Gastroesophageal sphincter (tissue), 3 donors: ENCODE measurements at regions not wholly inside any gene's neighbourhood (a gene's known extent, or its start where the extent isn't known, plus 50 kb on each side); places are given as distances from the start of the nearest gene placed in this dataset.

Experiments
- POLR2A ChIP-seq, 2 donors: fragments of 450-650 bp; IDR thresholded peaks; one replicate each; pipeline ENCODE4 v1.6.1; 2017; ENCODE audit warnings: antibody characterized with exemption in 2 of 2, mild to moderate bottlenecking in 2 of 2, moderate library complexity in 1 of 2
- TF ChIP-seq, protein P1 (sequence below), 4 experiments: fragments of 200-600 bp in 2 of 4; fragments of 450-650 bp in 2 of 4; sonication (generic) in 1 of 4; IDR thresholded peaks; one replicate each; pipeline ENCODE4 v1.5.1; 2017 to 2019; ENCODE audit warnings: antibody characterized with exemption in 4 of 4, mild to moderate bottlenecking in 2 of 4, moderate library complexity in 2 of 4

DNA sequence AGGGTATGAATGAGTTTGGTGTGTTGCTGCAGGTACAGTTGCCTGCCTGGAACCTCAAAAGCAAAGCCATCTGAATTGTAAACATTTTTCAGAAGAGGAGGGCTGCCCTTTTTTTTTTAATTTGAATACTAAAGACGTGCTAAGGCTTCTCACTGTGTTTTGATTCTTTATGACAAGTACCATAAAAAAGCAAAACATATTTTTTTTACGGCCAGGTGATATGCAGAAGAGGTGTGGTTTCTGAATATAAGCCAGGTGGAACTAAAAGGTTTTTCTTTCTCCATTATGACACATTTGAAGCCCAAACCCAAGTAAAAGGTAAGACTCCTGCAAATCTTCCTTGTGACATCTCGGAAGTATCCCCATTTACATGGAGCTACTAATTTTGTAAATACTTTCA, 246.3 kb downstream of the IRS1 start:
- no peak for TF ChIP-seq POLR2A (IDR thresholded peaks at IDR 0.05)
- TF ChIP-seq, protein P1, sequence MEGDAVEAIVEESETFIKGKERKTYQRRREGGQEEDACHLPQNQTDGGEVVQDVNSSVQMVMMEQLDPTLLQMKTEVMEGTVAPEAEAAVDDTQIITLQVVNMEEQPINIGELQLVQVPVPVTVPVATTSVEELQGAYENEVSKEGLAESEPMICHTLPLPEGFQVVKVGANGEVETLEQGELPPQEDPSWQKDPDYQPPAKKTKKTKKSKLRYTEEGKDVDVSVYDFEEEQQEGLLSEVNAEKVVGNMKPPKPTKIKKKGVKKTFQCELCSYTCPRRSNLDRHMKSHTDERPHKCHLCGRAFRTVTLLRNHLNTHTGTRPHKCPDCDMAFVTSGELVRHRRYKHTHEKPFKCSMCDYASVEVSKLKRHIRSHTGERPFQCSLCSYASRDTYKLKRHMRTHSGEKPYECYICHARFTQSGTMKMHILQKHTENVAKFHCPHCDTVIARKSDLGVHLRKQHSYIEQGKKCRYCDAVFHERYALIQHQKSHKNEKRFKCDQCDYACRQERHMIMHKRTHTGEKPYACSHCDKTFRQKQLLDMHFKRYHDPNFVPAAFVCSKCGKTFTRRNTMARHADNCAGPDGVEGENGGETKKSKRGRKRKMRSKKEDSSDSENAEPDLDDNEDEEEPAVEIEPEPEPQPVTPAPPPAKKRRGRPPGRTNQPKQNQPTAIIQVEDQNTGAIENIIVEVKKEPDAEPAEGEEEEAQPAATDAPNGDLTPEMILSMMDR (IDR thresholded peaks at IDR 0.05): no peak
